ENCODE measurements at regions not wholly inside any gene's neighbourhood (a gene's known extent, or its start where the extent isn't known, plus 50 kb on each side); places are given as distances from the start of the nearest gene placed in this dataset.

GRCh38 chr13:19283836-19284235 lies 102.2 kb upstream of the TUBA3C start:
- TF ChIP-seq CTCF (IDR thresholded peaks at IDR 0.05; ENCODE audit: low read depth, low read length, missing input control): no peak
- TF ChIP-seq SP1 (IDR thresholded peaks at IDR 0.05): no peak
- no peak for TF ChIP-seq HNF4A (conservative IDR thresholded peaks at IDR 0.05)
- no peak for TF ChIP-seq JUND (IDR thresholded peaks at IDR 0.05)
- no peak for TF ChIP-seq YY1 (IDR thresholded peaks at IDR 0.05)
- no peak for TF ChIP-seq TAF1 (conservative IDR thresholded peaks at IDR 0.05)
- no peak for TF ChIP-seq RAD21 (IDR thresholded peaks at IDR 0.05)
- TF ChIP-seq FOXA1 (IDR thresholded peaks at IDR 0.05): no peak
- TF ChIP-seq, protein P1, sequence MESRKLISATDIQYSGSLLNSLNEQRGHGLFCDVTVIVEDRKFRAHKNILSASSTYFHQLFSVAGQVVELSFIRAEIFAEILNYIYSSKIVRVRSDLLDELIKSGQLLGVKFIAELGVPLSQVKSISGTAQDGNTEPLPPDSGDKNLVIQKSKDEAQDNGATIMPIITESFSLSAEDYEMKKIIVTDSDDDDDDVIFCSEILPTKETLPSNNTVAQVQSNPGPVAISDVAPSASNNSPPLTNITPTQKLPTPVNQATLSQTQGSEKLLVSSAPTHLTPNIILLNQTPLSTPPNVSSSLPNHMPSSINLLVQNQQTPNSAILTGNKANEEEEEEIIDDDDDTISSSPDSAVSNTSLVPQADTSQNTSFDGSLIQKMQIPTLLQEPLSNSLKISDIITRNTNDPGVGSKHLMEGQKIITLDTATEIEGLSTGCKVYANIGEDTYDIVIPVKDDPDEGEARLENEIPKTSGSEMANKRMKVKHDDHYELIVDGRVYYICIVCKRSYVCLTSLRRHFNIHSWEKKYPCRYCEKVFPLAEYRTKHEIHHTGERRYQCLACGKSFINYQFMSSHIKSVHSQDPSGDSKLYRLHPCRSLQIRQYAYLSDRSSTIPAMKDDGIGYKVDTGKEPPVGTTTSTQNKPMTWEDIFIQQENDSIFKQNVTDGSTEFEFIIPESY (IDR thresholded peaks at IDR 0.05): no peak
- no peak for TF ChIP-seq RXRA (IDR thresholded peaks at IDR 0.05)
- TF ChIP-seq MAX (IDR thresholded peaks at IDR 0.05): no peak

Data from liver (tissue), 3 donors.